ENCODE measurements at regions not wholly inside any gene's neighbourhood (a gene's known extent, or its start where the extent isn't known, plus 50 kb on each side); places are given as distances from the start of the nearest gene placed in this dataset.
"Not testable (repeated sequence)": the region's sequence is repeated elsewhere in the genome, so short reads cannot be mapped to it uniquely, and the experiment has no call there.

DNA sequence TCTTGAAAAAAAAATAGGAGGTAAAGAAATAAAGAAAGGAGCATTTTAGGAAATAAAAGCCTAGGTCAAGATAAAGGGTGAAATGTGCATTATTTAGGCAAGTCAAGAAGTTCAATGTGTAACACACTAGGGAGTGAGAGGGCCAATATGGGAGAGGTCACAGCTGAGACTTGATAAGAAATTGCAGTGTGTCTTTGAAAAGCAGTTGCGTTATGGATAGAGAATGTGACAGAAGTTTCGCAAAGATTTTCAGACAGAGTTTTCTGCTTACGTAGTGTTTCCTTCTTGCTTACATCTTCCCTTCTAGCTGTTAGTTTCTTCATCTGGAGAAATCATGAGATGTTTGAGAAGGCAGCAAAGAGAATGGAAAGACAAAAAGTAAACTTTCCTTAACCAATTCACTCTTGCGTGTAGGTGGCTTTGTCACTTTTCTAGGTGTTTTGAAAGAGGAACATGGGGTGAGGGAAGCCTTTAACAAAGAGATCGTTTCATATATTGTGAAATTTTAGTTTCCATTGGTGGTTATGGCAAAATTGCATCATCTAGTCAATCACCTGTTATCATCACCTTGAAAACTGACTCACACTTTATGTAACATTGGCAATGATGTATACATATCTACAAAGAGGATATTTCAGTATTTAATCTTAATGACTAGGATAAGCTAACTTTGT is 975.5 kb downstream of the OLFM4 start:
- no peaks in the 10 kb centered on the region for H3K27me3 Mint-ChIP-seq (ENCODE audit: low read depth)
- H3K27ac Mint-ChIP-seq: no peak overlapping the region
- DNase-seq (ENCODE audit: low spot score): no peak
- H3K4me1 Mint-ChIP-seq (ENCODE audit: low read depth): no peaks in the 10 kb centered on the region
- H3K9me3 Mint-ChIP-seq: peaks cover 31% of the 10 kb centered on the region
- no peak overlapping the region for H3K4me3 Mint-ChIP-seq
- no peaks in the 10 kb centered on the region for H3K36me3 Mint-ChIP-seq (ENCODE audit: low read depth)

DNA sequence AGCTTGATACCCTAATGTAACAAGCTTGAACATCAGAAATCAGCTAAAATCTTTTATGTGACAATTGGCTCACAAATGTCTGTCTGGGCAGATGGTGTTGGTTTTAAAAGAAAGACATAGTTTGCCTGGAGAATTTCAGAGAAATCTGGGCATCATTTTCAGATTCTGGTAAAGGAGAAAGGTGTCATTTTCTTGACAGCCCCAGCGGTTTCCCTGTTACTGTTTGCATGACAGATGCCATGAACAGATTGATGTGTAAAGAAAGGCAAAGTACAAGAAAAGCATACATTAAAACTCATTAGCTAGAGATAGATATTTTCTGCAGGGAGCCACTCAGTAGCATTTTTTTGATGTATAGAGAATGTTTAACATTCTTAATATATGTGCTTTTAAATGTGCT is 987.9 kb downstream of the OLFM4 start:
- peaks cover 40% of the 10 kb centered on the region for H3K9me3 Mint-ChIP-seq
- H3K4me3 Mint-ChIP-seq: no peak overlapping the region
- no peaks in the 10 kb centered on the region for H3K36me3 Mint-ChIP-seq (ENCODE audit: low read depth)
- no peaks in the 10 kb centered on the region for H3K27me3 Mint-ChIP-seq (ENCODE audit: low read depth)
- DNase-seq (ENCODE audit: low spot score): no peak
- H3K4me1 Mint-ChIP-seq (ENCODE audit: low read depth): no peaks in the 10 kb centered on the region
- no peak overlapping the region for H3K27ac Mint-ChIP-seq

DNA sequence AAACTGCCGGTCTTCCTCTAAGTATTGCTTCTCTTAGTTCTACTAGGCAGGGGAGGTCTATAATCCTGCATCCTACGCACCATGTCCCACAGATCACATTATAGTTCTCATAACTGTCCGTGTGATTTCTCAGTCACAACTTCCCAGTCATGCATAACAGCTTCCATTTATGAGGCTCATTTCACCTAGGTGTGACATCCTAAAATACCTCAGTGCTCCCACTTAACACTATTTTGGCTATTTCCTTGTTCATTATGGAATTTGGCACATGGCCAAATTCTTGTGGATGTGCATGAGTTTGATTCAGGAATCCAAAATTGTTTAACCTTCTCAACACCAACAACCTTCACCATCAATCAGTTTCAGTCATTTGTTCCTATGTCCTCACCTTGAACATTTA is 989.9 kb downstream of the OLFM4 start:
- H3K27ac Mint-ChIP-seq: no peak overlapping the region
- DNase-seq (ENCODE audit: low spot score): no peak
- H3K9me3 Mint-ChIP-seq: peaks cover 34% of the 10 kb centered on the region
- no peak overlapping the region for H3K4me3 Mint-ChIP-seq
- no peaks in the 10 kb centered on the region for H3K4me1 Mint-ChIP-seq (ENCODE audit: low read depth)
- no peaks in the 10 kb centered on the region for H3K36me3 Mint-ChIP-seq (ENCODE audit: low read depth)
- H3K27me3 Mint-ChIP-seq (ENCODE audit: low read depth): no peaks in the 10 kb centered on the region

DNA sequence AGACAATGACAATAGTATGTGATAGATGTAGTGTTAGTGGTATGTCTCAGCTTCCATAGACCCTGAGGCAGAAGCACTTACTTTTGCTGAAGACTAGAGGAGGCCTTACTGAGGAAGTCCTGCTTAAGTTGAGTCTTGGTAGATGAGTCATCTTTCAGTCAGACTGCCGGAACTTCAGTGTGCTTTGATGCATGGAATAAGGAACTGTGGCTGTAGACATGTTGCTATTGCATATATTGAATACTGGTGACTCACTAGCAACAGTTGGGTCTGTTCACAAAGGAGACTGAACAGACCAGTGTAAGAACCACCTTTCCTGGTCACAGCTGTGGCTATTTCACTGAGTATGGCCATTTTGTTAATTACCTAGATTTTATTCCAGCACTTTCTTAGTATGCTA is 1000.6 kb downstream of the OLFM4 start:
- no peak for DNase-seq (ENCODE audit: low spot score)
- H3K4me1 Mint-ChIP-seq (ENCODE audit: low read depth): no peaks in the 10 kb centered on the region

DNA sequence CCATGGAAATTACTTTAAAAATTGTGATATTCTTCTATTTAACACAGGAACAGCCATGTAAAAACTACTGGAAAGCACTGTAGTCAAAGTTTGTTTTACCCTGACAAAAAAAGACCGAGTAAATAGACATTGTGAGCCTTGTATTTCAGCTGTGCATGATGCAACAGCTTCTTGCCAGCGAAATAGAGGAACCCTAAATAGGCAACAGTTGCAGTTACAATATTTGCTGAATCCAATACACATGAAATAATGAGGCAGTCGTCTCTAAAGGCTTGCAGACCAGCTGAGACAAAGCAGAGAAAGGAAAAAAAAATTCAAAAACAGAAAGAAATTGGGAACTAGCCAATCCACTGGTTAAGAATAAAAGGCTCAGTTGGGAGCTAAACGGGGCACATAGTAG is 1001.1 kb downstream of the OLFM4 start:
- H3K36me3 Mint-ChIP-seq (ENCODE audit: low read depth): no peaks in the 10 kb centered on the region
- no peak overlapping the region for H3K4me3 Mint-ChIP-seq
- H3K27me3 Mint-ChIP-seq (ENCODE audit: low read depth): no peaks in the 10 kb centered on the region
- no peak overlapping the region for H3K27ac Mint-ChIP-seq
- DNase-seq (ENCODE audit: low spot score): no peak
- H3K9me3 Mint-ChIP-seq: peaks cover 47% of the 10 kb centered on the region
- no peaks in the 10 kb centered on the region for H3K4me1 Mint-ChIP-seq (ENCODE audit: low read depth)

More for the DNA sequence above, 1000.6 kb downstream of the OLFM4 start:
- H3K9me3 Mint-ChIP-seq: peaks cover 51% of the 10 kb centered on the region
- no peaks in the 10 kb centered on the region for H3K36me3 Mint-ChIP-seq (ENCODE audit: low read depth)
- H3K27me3 Mint-ChIP-seq (ENCODE audit: low read depth): no peaks in the 10 kb centered on the region
- no peak overlapping the region for H3K4me3 Mint-ChIP-seq
- H3K27ac Mint-ChIP-seq: no peak overlapping the region

DNA sequence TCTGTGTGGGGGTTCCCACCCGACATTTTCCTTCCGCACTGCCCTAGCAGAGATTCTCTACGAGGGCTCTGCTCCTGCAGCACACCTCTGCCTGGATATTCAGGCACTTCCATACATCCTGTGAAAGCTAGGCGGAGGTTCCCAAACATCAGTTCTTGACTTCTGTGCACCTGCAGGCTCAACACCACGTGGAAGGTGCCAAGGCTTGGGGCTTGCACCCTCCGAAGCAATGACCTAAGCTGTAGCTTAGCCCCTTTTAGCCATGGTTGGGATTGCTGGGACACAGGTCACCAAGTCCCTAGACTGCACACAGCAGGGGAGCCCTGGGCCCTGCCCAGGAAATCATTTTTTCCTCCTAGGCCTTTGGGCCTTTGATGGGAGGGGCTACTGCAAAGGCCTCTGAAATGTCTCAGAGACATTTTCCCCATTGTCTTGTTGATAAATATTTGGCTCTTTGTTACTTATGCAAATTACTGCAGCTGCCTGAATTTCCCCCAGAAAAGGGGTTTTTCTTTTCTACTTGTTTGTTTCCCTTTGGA is 1004.8 kb downstream of the OLFM4 start:
- no peaks in the 10 kb centered on the region for H3K36me3 Mint-ChIP-seq (ENCODE audit: low read depth)
- no peaks in the 10 kb centered on the region for H3K4me1 Mint-ChIP-seq (ENCODE audit: low read depth)
- H3K9me3 Mint-ChIP-seq: peaks cover 35% of the 10 kb centered on the region
- no peak overlapping the region for H3K27ac Mint-ChIP-seq
- no peak overlapping the region for H3K4me3 Mint-ChIP-seq
- no peaks in the 10 kb centered on the region for H3K27me3 Mint-ChIP-seq (ENCODE audit: low read depth)
- no peak for DNase-seq (ENCODE audit: low spot score)

DNA sequence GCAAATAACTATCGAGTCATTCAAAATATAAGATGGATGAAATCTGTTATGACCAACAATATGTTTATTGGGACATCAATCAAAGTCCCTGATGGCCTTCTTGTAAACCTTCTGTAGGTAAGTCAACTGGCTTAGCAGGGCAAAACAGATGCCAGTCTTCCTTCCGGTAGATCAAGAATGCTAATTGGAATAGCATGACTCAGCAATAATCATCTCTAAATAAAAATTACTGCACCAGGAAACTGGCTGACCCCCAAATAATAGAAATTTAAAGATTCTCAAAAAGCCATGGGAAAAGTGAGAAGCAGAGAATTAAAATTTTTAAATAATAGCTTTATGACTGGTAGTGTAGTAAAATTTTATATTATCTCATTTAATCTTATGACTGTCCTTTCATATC is 1005.4 kb downstream of the OLFM4 start:
- Mint-ChIP-seq H3K4me3 (no peak overlapping the region), H3K27ac (no peak overlapping the region), H3K9me3 (peaks cover 35% of the 10 kb centered on the region), H3K27me3 (ENCODE audit: low read depth) (no peaks in the 10 kb centered on the region), H3K36me3 (ENCODE audit: low read depth) (no peaks in the 10 kb centered on the region), H3K4me1 (ENCODE audit: low read depth) (no peaks in the 10 kb centered on the region)
- DNase-seq (ENCODE audit: low spot score): no peak

DNA sequence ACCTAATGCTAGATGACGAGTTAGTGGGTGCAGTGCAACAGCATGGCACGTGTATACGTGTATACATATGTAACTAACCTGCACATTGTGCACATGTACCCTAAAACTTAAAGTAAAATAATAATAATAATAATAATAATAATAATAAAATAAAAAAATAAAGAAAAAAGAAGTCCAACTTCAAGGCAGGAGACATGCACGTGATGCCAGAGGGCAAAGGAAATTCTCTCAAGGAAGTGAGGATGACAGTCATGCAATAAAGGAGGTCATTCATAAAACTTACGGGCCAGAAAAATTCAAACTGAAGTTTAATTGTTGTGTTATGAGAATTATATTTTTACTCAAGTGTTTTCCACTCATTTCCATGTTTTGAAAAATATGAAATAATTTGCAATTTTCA is 1028.8 kb downstream of the OLFM4 start:
- peaks cover 37% of the 10 kb centered on the region for H3K9me3 Mint-ChIP-seq
- H3K36me3 Mint-ChIP-seq (ENCODE audit: low read depth): not testable (repeated sequence)

DNA sequence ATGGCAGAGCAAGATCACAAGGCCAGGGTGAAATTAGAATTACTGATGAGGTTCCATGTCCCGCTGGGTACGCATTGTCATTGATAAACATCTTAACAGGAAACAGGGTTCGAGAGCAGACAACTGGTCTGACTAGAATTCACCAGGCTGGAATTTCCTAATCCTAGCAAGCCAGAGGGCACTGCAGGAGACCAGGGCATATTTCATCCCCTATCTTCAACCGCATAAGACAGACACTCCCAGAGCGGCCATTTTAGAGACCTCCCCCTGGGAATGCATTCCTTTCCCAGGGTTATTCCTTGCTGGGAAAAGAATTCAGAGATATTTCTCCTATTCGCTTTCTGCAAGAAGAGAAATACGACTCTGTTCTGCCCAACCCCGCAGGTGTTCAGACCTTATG is 1041.3 kb downstream of the OLFM4 start:
- not testable (repeated sequence) for H3K27me3 Mint-ChIP-seq (ENCODE audit: low read depth); H3K36me3 Mint-ChIP-seq (ENCODE audit: low read depth); H3K4me1 Mint-ChIP-seq (ENCODE audit: low read depth); H3K4me3 Mint-ChIP-seq; H3K27ac Mint-ChIP-seq; DNase-seq (ENCODE audit: low spot score)
- peaks cover 52% of the 10 kb centered on the region for H3K9me3 Mint-ChIP-seq

More for the DNA sequence above, 1028.8 kb downstream of the OLFM4 start:
- not testable (repeated sequence) for H3K4me1 Mint-ChIP-seq (ENCODE audit: low read depth); H3K27me3 Mint-ChIP-seq (ENCODE audit: low read depth); H3K4me3 Mint-ChIP-seq; DNase-seq (ENCODE audit: low spot score); H3K27ac Mint-ChIP-seq

DNA sequence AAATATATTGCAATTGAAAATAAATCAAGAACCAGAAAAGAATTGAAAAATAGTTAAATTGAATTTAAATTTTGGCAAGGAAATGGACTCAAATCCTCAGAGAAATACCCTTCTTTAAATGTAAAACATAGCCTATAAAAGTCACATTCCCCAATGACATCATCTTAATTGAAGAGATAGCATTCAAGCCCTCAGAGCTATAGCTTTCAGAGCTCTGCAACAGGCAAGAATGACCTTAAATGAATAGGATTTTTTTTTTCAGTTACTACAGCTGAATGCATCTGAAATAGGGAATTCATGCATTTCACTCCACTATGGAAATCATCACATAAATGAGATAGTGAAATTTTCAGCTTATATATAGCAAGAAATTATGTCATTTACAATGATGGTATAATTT is 1049.0 kb downstream of the OLFM4 start:
- Mint-ChIP-seq H3K4me3 (no peak overlapping the region), H3K9me3 (peaks cover 19% of the 10 kb centered on the region), H3K36me3 (ENCODE audit: low read depth) (no peaks in the 10 kb centered on the region), H3K27me3 (ENCODE audit: low read depth) (no peaks in the 10 kb centered on the region), H3K4me1 (ENCODE audit: low read depth) (no peaks in the 10 kb centered on the region), H3K27ac (no peak overlapping the region)
- no peak for DNase-seq (ENCODE audit: low spot score)

DNA sequence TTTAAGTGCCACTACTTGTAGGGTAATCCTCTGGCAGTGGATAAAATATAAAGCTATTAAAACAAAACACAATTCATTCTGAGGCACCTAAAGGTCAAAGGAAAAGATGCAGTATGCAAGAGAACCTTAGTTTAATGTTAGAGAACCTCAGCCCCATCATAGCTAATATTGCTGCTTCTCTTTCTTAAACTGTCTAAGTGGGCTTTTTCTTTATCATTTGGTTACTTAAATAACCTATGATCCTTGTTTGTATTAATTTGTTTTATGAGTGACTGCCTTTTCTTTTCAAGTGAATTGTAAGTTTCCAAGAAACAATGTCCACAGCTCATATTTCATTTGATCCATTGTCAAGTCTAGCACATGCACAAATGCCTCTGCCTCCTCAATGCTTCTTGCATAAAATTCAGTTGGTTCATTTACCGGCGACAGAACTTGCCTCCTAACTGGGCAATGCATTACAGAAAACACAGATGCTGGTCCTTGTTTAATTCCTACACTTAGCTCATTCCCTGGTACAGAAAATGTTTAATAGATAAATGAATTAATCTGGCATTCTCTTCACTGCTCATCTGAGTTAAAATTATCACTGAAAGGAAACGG is 1049.8 kb downstream of the OLFM4 start:
- no peaks in the 10 kb centered on the region for H3K27me3 Mint-ChIP-seq (ENCODE audit: low read depth)
- no peak overlapping the region for H3K27ac Mint-ChIP-seq
- peaks cover 23% of the 10 kb centered on the region for H3K9me3 Mint-ChIP-seq
- H3K36me3 Mint-ChIP-seq (ENCODE audit: low read depth): no peaks in the 10 kb centered on the region
- DNase-seq (ENCODE audit: low spot score): no peak
- H3K4me1 Mint-ChIP-seq (ENCODE audit: low read depth): no peaks in the 10 kb centered on the region
- no peak overlapping the region for H3K4me3 Mint-ChIP-seq

DNA sequence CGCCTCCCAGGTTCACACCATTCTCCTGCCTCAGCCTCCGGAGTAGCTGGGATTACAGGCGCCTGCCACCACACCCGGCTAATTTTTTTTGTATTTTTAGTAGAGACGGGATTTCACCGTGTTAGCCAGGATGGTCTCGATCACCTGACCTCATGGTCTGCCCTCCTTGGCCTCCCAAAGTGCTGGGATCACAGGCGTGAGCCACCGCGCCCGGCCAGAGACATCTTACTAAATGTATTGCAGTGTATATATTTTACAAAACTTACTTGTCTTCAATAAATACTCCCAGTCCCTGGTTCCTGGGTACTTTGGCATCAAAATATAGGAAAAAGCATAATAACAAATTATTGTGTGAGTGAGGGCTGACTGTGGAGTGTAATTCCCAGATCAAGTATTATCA is 1053.7 kb downstream of the OLFM4 start:
- H3K4me1 Mint-ChIP-seq (ENCODE audit: low read depth); H3K27ac Mint-ChIP-seq; H3K36me3 Mint-ChIP-seq (ENCODE audit: low read depth); H3K27me3 Mint-ChIP-seq (ENCODE audit: low read depth); H3K4me3 Mint-ChIP-seq; DNase-seq (ENCODE audit: low spot score): not testable (repeated sequence)
- peaks cover 39% of the 10 kb centered on the region for H3K9me3 Mint-ChIP-seq

DNA sequence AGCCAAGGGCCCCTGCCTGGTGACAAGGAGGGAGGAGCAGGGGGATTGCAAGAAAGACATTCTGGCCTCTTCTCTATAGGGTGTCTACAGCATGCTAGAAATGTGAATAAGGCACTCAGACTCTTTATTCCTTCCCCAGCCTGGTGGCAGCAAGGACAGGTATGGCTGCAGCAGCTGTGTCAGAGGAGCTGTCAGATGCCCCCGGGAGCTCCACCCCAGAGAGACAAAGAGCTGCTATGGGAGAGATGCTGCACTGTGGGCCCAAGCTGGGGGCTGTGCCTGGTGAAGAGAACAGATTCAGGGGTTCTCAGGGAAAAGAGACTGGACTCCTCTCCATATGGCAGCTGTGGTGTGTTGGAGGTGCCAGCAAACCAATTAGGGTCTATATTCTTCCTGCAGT is 1063.3 kb downstream of the OLFM4 start:
- Mint-ChIP-seq H3K36me3 (ENCODE audit: low read depth) (no peaks in the 10 kb centered on the region), H3K9me3 (peaks cover 35% of the 10 kb centered on the region), H3K4me3 (no peak overlapping the region), H3K27me3 (ENCODE audit: low read depth) (no peaks in the 10 kb centered on the region), H3K4me1 (ENCODE audit: low read depth) (no peaks in the 10 kb centered on the region), H3K27ac (no peak overlapping the region)
- DNase-seq (ENCODE audit: low spot score): no peak

DNA sequence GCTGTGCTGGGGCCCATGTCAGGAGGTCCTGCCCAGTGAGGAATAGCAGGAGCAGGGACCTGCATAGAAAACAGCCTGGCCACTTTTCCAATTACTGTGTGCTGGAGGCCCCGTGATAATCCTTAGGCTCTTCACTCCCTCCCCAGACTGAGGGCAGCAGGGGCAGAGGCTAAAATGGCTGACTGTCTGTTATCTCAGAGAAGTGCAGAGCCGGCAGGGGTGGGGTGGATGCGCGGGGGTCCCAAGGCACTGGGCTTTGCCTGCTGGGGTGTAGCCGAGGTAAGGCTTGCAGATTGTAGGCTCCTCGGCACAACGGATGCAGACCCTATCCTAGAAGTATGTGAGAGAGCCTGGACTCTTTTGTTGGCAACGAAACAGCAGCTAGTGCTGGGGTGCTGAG is 1064.1 kb downstream of the OLFM4 start:
- H3K4me1 Mint-ChIP-seq (ENCODE audit: low read depth): no peaks in the 10 kb centered on the region
- H3K27ac Mint-ChIP-seq: no peak overlapping the region
- no peak for DNase-seq (ENCODE audit: low spot score)
- peaks cover 32% of the 10 kb centered on the region for H3K9me3 Mint-ChIP-seq
- no peaks in the 10 kb centered on the region for H3K36me3 Mint-ChIP-seq (ENCODE audit: low read depth)
- H3K27me3 Mint-ChIP-seq (ENCODE audit: low read depth): no peaks in the 10 kb centered on the region
- no peak overlapping the region for H3K4me3 Mint-ChIP-seq

DNA sequence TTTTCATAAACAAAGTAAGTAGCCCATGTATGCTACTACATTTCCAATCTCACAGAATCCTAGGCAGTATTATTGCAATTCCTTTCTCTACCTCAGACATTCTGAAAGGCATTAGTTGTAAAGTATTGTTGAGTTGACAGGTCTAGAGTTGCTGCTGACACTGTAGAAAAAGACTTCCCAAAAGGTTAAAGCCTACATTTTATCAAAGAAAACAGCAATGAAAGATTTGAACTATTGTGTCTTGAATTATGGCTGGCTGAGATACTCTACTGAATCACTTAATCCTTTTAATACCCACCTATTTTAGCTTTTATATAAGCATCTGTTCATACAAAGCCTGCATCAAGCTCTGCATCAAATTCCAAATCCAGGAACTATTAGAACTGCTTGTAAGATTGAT is 1082.0 kb downstream of the OLFM4 start:
- no peak for DNase-seq (ENCODE audit: low spot score)
- Mint-ChIP-seq H3K36me3 (ENCODE audit: low read depth) (no peaks in the 10 kb centered on the region), H3K9me3 (peaks cover 29% of the 10 kb centered on the region), H3K27me3 (ENCODE audit: low read depth) (no peaks in the 10 kb centered on the region), H3K4me1 (ENCODE audit: low read depth) (no peaks in the 10 kb centered on the region), H3K27ac (no peak overlapping the region), H3K4me3 (no peak overlapping the region)

Measured in T-helper 2 cell treated with Interferon-gamma antibody and Interleukin-4, amounts not matched to agents 5 μg/mL and 100 μg/mL, for 36 hours (primary cell).